ENCODE measurements at regions not wholly inside any gene's neighbourhood (a gene's known extent, or its start where the extent isn't known, plus 50 kb on each side); places are given as distances from the start of the nearest gene placed in this dataset.

GRCh38 chr7:140996-141395 is 51.4 kb upstream of the FAM20C start:
- TF ChIP-seq CTCF (IDR thresholded peaks at IDR 0.05; ENCODE audit: low read depth, low read length) (no peak), POLR2A (IDR thresholded peaks at IDR 0.05; ENCODE audit: extremely low read depth, insufficient read length) (no peak), MAX (IDR thresholded peaks at IDR 0.05; ENCODE audit: low read depth, low read length) (no peak), MYC (IDR thresholded peaks at IDR 0.05; ENCODE audit: low read depth, low read length) (no peak)

Data from NB4 (cell line).